Astrocyte of the cerebellum (primary cell): ENCODE measurements at regions not wholly inside any gene's neighbourhood (a gene's known extent, or its start where the extent isn't known, plus 50 kb on each side); places are given as distances from the start of the nearest gene placed in this dataset.
"Not testable (repeated sequence)": the region's sequence is repeated elsewhere in the genome, so short reads cannot be mapped to it uniquely, and the experiment has no call there.

ENCODE experiments used
- DNase-seq: peaks from one replicate; pipeline ENCODE4 v3.0.0-alpha.2; 2011; ENCODE audit warnings: low read depth
- H3K4me3 ChIP-seq: 2 replicates; pipeline ENCODE4 v1.5.1; 2011; ENCODE audit warnings: mild to moderate bottlenecking, low read depth, low read length, moderate library complexity
- in situ Hi-C: cut with HindIII; loops from 2 replicates; pipeline ENCODE4 v1.10.0; 2017; ENCODE audit warnings: low sequenced_read_pairs
- TF ChIP-seq, protein P1 (sequence below): IDR thresholded peaks from 2 replicates; pipeline ENCODE4 v1.5.1; 2012; ENCODE audit warnings: low read length, low read depth, moderate library complexity, mild to moderate bottlenecking; ENCODE audit errors: missing control alignments

DNA sequence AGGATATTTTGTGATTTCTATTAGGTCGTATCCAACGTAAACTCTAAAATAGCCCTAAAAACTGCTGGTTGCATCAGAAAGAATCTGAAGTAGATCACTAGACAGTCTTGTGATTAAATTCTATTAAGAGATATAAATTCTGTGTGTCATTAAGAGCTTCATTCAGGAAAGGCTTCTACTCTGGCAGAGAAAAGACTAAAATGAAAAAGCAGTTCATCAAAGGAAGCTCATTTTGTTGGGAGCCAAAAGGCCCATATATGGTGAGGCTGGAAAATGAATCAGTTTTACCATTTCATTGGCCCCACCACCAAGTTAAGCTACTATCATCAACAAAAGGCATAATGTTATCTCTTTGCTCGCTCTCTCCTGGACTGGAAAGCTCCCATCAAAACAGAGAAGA is 261.1 kb downstream of the SATB2 start:
- no peak for DNase-seq
- H3K4me3 ChIP-seq, result no peak overlapping the region
- TF ChIP-seq, protein P1, sequence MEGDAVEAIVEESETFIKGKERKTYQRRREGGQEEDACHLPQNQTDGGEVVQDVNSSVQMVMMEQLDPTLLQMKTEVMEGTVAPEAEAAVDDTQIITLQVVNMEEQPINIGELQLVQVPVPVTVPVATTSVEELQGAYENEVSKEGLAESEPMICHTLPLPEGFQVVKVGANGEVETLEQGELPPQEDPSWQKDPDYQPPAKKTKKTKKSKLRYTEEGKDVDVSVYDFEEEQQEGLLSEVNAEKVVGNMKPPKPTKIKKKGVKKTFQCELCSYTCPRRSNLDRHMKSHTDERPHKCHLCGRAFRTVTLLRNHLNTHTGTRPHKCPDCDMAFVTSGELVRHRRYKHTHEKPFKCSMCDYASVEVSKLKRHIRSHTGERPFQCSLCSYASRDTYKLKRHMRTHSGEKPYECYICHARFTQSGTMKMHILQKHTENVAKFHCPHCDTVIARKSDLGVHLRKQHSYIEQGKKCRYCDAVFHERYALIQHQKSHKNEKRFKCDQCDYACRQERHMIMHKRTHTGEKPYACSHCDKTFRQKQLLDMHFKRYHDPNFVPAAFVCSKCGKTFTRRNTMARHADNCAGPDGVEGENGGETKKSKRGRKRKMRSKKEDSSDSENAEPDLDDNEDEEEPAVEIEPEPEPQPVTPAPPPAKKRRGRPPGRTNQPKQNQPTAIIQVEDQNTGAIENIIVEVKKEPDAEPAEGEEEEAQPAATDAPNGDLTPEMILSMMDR, result no peak
- in situ Hi-C loops, result no loop called here

DNA sequence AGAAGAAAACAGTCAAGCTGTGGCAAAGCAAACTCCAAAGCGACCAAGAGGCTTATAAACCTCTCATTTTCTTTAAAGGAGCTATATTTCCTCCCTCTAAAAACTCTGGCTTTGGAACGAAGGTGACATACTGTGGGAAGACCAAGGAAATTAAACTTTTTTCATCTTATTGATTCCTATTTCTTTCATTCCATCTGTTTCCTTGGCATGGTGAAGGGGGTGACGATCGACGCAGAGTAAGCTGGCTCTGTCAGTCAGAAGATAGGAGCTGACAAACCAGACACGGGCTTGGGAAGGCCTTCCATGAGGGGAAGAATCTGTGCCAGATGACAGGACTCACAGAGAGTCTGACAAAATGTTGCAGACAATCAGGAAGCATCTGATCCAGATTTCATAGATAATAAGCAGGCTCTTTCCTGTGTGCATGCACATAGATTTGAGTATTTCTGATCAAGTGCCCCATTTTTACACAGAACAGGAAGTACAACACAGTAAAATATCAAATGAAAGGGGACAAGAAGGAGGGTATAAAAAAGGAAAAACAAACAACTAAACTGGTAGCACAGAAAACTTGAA is 261.7 kb downstream of the SATB2 start:
- in situ Hi-C loops, result no loop called here
- TF ChIP-seq, protein P1, result no peak
- no peak for DNase-seq
- H3K4me3 ChIP-seq, result no peak overlapping the region

DNA sequence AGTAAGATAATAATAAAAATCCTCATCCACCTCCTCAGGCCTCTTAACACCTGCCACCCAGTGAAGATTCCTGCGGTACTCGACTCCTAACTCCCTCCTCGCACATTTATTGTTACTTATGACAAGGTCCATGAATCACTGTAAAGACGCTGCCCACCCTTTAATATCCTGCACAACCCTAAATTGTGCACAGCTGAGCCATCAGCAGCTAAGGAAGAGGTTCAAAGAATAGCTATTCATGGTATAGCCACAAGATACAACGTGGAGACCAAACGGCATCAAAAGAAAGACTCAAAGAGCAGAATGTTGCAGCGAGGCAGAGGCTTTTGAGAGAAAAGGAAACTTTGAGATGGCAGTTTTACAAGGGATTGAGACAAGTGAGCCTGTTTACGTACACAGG is 266.3 kb downstream of the SATB2 start:
- in situ Hi-C loops, result no loop called here
- TF ChIP-seq, protein P1, result no peak
- no peak overlapping the region for H3K4me3 ChIP-seq
- no peak for DNase-seq

DNA sequence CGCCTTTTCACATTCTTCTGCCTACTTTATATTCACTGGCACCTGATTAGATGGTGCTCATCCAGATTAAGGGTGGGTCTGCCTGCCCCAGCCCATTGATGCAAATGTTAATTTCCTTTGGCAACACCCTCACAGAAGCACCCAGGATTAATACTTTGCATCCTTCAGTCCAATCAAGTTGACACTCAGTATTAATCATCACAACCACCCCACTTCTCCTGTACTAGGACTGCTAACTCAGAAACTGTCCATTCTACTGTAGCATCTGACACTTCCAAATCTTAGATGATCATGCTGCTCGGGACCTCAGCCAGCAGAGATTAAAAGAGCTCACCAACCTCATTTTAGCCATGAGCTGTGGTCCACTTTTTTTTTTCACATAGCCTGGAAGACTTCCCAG is 268.5 kb downstream of the SATB2 start:
- TF ChIP-seq, protein P1, result no peak
- in situ Hi-C loops, result no loop called here
- DNase-seq, result no peak
- no peak overlapping the region for H3K4me3 ChIP-seq

DNA sequence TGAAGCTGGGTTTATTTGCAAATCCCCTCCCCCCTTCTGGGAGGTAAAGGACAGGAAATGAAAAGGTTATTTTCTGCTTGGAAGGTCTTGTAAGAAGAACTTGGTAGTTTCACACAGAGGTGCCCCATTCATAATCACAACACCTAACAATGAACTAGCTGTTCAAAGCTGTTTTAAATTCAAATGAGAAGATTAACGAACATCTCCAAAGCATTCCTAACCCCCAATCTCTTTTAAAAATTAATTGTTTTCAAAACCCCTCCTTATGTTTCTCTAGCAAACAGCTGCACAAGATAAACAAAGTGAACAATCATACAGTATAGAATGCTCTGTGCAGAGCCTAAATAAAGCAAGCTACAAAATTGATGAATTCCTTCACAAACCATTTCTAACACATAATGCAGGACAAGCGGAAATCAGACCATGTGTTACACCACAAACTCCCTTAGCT is 271.4 kb downstream of the SATB2 start:
- in situ Hi-C loops, result no loop called here
- no peak for DNase-seq
- no peak overlapping the region for H3K4me3 ChIP-seq
- TF ChIP-seq, protein P1, result no peak

DNA sequence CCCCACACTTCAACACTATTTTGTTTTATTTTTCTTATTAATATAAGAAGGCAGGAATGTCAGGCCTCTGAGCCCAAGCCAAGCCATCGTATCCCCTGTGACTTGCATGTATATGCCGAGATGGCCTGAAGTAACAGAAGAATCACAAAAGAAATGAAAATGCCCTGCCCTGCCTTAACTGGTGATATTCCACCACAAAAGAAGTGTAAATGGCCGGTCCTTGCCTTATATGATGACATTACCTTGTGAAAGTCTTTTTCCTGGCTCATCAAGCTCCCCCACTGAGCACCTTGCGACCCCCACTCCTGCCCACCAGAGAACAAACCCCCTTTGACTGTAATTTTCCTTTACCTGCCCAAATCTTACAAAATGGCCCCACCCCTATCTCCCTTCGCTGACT is 272.6 kb downstream of the SATB2 start:
- DNase-seq, H3K4me3 ChIP-seq, in situ Hi-C loops: not testable (repeated sequence)

DNA sequence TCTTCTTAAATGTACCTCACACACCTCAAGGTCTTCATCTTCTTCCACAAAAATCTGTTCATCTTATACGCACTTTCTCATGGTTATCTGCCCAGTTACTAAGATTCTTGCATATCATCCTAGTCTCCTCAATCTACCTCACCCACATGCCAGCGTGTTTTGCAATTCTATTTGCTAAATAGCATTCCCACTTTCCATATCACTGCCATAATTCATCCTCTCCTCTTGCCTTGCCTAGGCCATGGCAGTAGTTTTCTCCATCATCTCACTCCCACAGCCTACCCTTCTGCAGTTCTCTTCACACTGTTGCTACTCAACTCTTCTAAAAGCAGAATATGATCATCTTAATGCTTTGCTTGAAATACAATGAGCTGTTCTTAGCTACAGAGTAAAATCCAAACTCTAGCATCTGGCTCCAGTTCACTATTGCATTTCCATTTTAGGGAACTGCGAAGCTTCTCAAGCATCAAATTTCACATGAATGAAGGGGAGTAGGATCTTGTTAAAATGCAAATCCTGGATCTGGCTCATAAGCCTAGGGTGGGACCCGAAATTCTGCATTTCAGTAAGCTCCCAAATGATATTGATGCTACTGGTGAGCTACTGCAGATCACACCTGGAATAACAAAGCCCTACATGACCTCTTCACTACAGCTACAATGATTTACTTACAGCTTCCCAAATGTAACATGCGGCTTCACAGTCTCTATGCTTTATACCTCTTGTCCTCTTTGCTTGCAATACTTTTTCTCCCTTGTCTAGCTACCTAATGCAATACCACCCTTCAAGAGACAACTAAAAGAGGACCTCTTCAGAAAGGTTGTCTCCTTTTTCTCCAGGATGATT is 293.9 kb downstream of the SATB2 start:
- TF ChIP-seq, protein P1, result no peak
- in situ Hi-C loops, result no loop called here
- no peak for DNase-seq

More for the DNA sequence above, 293.9 kb downstream of the SATB2 start:
- no peak overlapping the region for H3K4me3 ChIP-seq
